ENCODE measurements at regions not wholly inside any gene's neighbourhood (a gene's known extent, or its start where the extent isn't known, plus 50 kb on each side); places are given as distances from the start of the nearest gene placed in this dataset.
"Not testable (repeated sequence)": the region's sequence is repeated elsewhere in the genome, so short reads cannot be mapped to it uniquely, and the experiment has no call there.

DNA sequence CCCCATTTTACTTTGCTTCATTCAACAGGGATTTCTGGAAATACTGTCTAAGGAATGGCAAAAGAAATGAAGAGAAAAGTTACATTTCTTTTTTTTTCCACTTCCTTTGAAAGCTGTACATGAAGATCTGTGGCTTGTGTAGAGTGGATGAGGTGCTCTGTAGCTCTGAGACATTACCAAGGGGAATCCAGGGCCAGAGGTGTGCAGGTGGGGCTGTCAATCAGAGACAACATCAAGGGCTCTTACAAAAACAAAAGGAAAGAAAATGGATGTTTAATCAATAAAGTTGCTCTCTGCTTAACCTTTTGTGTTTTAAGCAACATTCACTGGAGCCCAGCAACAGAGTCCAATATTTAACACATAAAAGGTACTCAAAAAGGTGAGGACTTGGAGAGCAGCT is 391.1 kb downstream of the TMEM38B start:
- in situ Hi-C loops (cut with HindIII; ENCODE audit: low sequenced_read_pairs): no loop called here

DNA sequence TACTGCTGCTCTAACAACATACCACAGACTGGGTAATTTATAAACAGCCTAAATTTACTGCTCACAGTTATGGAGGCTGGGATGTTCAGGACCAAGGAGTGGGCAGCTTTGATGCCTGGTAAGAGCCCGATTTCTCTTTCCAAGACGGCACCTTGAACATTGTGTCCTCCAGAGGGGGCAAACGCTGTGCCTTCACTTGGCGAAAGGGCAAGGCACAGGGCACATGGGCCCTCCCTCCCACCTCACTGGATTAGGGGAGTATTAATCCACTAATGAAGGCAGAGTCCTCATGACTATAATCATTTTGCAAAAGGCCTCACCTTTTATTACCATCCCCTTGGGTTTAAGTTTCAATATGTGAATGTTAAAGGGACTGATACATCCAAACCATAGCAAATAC is 397.7 kb downstream of the TMEM38B start:
- in situ Hi-C loops (cut with HindIII; ENCODE audit: low sequenced_read_pairs): no loop called here

DNA sequence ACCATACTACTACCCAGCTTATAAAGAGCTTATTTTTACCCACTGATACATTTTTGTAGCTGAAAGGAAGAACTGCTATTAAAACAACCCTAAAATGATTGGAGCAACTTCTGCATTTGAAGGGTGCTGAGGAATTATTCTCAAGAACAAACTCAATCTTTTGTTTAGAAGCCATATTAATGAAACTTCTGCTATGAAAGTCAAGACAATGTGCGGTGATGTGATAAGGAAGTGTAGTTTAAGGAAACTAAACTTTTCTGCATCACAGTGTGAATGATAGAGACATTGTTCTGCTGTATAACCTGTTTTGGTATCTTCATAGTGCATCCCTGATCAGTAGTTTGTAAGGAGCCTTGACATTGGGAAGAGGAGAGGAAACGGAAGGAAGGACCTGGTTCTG is 408.5 kb downstream of the TMEM38B start:
- in situ Hi-C loops (cut with HindIII; ENCODE audit: low sequenced_read_pairs): no loop called here

DNA sequence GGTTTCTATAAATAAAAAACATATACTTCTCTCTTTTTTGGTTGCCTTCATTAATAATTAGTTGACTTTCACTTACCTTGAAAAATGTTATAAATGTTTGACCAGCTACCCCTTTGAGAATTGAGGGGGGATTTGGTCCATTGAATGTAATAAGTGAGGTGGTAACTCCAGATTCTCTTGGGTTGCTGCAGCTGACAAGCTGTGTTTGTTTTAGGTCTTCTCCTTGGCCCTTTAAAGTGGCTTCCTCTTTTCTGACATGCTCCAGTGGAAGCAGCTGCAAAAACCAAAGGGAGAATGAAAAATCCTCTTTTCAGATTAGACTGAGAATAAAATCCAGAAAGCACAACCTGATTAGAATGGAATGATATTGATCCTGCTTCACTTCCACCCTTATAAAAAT is 410.5 kb downstream of the TMEM38B start:
- in situ Hi-C loops (cut with HindIII; ENCODE audit: low sequenced_read_pairs): no loop called here

DNA sequence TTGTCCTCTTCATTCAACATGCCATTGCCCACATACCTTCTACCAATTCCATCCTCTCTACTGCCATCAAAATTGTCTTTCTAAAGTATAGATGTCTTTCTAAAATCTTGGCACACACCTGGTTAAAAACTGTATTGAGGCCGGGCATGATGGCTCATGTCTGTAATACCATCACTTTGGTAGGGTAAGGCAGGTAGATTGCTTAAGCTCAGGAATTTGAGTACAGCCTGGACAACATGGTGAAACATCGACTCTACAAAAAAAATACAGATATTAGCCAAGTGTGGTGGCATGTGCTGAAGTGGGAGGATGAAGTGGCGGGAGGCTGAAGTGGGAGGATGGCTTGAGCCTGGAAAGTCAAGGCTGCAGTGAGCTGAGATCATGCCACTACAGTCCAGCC is 412.1 kb downstream of the TMEM38B start:
- in situ Hi-C loops (cut with HindIII; ENCODE audit: low sequenced_read_pairs): no loop called here

DNA sequence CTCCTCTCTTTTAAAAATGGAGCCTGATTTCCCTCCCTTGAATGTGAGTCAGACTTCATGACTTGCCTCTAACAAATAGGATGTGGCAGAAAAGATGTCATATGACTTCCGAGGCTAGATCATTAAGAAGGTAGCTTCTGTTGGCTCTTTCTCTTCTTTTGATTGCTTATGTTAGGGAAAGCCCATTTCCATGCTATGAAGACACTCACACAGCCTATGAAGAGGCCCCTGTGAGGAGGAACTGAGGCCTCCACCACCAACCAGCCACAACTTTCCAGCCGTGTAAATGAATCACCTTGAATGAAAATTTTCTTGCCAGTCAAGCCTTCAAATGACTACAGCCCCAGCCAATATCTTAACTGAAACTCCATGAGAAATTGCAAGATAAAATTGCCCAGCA is 413.4 kb downstream of the TMEM38B start:
- in situ Hi-C loops (cut with HindIII; ENCODE audit: low sequenced_read_pairs): no loop called here

DNA sequence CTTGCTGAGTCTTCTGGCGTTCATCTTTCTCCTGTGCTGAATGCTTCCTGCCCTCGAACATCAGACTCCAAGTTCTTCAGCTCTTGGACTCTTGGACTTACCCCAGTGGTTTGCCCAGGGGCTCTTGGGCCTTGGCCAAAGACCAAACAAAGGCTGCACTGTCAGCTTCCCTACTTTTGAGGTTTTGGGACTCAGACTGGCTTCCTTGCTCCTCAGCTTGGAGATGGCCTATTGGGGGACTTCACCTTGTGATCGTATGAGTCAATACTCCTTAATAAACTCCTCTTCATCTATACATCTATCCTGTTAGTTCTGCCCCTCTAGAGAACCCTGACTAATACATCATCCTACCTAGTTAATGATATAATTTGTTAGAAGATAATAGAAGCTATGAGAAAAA is 415.4 kb downstream of the TMEM38B start:
- in situ Hi-C loops (cut with HindIII; ENCODE audit: low sequenced_read_pairs): not testable (repeated sequence)

DNA sequence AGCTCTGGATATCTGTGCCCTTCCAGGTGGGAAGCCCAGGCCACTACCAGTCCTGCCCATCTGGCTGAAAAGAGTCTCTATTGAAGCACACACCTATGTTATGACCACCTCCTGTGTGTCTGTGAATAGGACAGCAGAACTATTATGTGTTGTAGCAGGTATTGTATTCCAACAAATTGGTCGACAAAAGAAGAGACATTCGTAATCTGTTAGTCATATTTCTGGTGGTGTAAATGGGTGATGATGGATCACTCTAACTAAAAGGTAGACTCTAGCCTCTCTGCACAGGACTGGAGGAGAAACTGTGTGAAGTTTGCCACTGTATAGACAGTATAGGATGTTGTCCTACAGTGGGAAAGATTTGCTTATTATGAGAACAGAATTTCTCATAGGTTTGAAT is 416.1 kb downstream of the TMEM38B start:
- in situ Hi-C loops (cut with HindIII; ENCODE audit: low sequenced_read_pairs): no loop called here

- in situ Hi-C loops (cut with HindIII; ENCODE audit: low sequenced_read_pairs): no loop called here
Measured at GRCh38 chr9:106111039-106111730, 416.8 kb downstream of the TMEM38B start.

GRCh38 chr9:106112935-106113334 is 418.6 kb downstream of the TMEM38B start:
- in situ Hi-C loops (cut with HindIII; ENCODE audit: low sequenced_read_pairs): no loop called here

DNA sequence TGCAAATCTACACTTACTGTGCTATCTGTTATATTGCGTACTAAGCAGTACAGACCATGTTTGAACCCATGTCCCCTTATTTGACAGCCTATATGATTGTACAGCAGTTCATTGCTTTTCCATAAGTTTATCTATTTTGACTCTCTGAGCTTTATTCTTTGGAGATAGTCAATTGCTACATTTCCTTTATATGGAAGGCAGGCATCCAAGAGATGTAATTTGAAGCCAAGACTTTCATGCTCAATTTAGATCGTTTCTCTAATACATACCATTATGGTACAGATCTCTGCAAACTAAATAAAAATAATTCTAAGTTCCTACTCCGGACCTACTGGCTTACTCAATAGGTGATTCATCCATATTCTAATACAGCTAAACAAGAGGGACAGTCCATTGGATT is 424.8 kb downstream of the TMEM38B start:
- in situ Hi-C loops (cut with HindIII; ENCODE audit: low sequenced_read_pairs): no loop called here

DNA sequence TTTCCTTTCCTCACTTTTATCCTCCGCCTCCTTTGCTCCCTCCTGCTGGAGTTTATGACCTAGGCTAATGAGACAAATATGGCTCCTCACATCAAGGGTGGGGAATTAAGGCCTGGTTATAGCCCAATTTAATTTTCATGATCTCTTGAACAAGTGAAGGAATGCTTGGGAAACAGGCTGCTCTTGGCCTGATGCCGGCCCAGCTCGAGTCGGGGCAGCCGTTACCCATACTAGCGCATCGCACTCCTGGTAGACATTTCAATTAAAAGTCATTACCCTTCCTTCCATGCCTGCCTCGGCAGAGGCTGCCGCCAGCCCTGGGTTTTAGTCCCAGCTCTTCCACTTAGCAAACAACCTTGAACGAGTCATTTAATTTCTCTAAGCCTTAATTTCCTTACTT is 425.7 kb downstream of the TMEM38B start:
- in situ Hi-C loops (cut with HindIII; ENCODE audit: low sequenced_read_pairs): no loop called here

GRCh38 chr9:106127776-106128175 is 433.4 kb downstream of the TMEM38B start:
- in situ Hi-C loops (cut with HindIII; ENCODE audit: low sequenced_read_pairs): no loop called here

DNA sequence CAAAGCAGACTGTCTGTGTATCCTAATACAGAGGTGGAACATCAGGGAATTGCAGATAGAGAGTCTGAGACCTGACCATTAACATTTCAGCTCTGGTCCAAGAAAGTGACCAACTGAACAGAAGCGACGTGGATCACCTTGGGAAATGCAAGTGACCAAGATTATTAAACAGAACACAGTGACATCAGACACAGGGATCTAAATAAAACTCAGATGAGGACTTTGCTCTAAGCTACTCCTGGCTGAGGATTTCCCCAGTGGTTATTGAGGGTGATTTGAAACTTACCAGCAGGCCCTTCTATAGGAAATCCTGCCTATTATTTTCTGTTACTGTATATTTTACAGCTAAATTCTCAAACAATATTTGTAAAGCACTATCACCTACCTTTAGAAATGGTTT is 436.0 kb downstream of the TMEM38B start:
- in situ Hi-C loops (cut with HindIII; ENCODE audit: low sequenced_read_pairs): no loop called here

GRCh38 chr9:106143781-106144180 is 449.4 kb downstream of the TMEM38B start:
- in situ Hi-C loops (cut with HindIII; ENCODE audit: low sequenced_read_pairs): loop anchor here (10.0 kb wide), 1 partner anchor 481 kb away; no protein-coding TSS in a partner anchor

- in situ Hi-C loops (cut with HindIII; ENCODE audit: low sequenced_read_pairs): loop anchor here (10.0 kb wide), 1 partner anchor 479 kb away; no protein-coding TSS in a partner anchor
Measured at GRCh38 chr9:106146066-106146840, 451.9 kb downstream of the TMEM38B start.

DNA sequence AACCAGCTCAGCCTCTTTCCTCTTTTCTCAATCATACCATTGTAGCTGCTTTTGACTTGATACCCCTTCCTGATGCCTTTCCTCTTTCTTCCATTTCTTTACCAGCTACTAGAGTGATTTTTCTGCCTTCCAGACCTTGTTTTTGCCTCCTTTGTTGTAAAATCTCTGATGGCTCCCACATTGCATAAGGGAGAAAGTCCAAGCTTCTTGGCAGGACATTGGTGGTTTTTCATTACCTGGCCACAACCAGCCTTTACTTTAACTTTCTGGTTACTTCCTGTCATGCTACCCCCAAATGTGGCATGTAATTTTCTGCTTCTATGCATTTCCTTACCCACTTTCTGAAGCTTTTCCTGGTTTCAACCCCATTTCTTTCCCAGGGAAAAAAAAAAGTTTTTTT is 452.5 kb downstream of the TMEM38B start:
- in situ Hi-C loops (cut with HindIII; ENCODE audit: low sequenced_read_pairs): loop anchor here (10.0 kb wide), 1 partner anchor 478 kb away; no protein-coding TSS in a partner anchor

DNA sequence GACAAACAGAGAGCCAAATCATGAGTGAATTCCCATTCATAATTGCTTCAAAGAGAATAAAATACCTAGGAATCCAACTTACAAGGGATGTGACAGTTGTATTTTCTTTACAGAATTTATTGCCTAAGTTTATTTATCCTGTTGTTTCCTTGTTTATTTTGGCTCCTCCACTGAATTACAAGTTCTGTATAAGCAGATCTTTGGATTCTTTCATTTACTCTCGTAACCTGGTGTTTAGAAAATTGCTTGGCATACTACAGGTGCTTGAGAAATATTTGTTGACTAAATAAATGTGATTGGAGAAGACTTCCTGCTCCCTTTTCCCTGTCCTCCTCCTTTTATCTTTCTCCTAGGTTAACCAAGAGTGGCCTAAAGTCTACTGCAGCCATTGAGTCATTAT is 455.6 kb downstream of the TMEM38B start:
- in situ Hi-C loops (cut with HindIII; ENCODE audit: low sequenced_read_pairs): loop anchor here (10.0 kb wide), 1 partner anchor 475 kb away; no protein-coding TSS in a partner anchor

GRCh38 chr9:106156465-106156864 is 462.1 kb downstream of the TMEM38B start:
- in situ Hi-C loops (cut with HindIII; ENCODE audit: low sequenced_read_pairs): no loop called here

- in situ Hi-C loops (cut with HindIII; ENCODE audit: low sequenced_read_pairs): no loop called here
Measured at GRCh38 chr9:106172265-106172664, 477.9 kb downstream of the TMEM38B start.

DNA sequence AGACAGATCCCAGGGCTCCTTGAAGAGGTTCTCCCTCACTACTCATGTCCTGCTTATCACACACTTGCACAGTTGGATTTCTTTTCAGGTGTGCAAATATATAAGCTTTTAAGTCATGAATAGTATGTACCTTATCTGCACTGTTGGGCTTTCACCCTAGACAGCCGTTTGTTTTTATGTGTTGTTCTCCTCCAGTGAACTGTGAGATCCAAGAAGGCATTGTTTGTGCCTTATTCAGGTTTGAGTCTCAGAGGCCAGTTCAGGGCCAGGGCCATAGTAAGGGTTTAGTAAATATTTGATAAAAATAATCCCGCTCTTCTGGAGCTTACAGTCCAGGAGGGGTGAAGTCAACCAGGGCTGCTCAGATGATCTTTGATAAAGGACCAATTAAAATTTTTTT is 480.0 kb downstream of the TMEM38B start:
- in situ Hi-C loops (cut with HindIII; ENCODE audit: low sequenced_read_pairs): no loop called here

- in situ Hi-C loops (cut with HindIII; ENCODE audit: low sequenced_read_pairs): no loop called here
Measured at GRCh38 chr9:106177216-106177615, 482.9 kb downstream of the TMEM38B start.
